ENCODE measurements at regions not wholly inside any gene's neighbourhood (a gene's known extent, or its start where the extent isn't known, plus 50 kb on each side); places are given as distances from the start of the nearest gene placed in this dataset.

DNA sequence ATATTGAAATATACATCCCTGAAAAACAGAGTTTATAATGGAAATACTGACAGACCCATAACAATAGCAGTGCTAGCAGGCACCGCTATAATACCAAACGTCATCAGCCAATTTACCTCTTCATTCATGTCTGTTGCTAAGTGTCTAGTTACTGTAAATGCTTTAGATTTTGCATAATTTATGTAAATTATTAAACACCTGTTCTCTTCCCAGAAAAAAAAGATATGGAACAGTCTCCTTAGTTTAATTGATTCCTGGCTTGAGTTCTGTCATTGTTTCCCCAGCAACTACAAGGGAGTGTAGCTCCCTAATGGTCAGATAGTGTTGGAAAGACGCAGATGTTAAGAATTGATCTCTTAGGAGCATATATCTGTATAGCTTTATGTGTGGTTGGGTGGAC lies 817.9 kb upstream of the ADGRL2 start:
- TF ChIP-seq, protein P1, sequence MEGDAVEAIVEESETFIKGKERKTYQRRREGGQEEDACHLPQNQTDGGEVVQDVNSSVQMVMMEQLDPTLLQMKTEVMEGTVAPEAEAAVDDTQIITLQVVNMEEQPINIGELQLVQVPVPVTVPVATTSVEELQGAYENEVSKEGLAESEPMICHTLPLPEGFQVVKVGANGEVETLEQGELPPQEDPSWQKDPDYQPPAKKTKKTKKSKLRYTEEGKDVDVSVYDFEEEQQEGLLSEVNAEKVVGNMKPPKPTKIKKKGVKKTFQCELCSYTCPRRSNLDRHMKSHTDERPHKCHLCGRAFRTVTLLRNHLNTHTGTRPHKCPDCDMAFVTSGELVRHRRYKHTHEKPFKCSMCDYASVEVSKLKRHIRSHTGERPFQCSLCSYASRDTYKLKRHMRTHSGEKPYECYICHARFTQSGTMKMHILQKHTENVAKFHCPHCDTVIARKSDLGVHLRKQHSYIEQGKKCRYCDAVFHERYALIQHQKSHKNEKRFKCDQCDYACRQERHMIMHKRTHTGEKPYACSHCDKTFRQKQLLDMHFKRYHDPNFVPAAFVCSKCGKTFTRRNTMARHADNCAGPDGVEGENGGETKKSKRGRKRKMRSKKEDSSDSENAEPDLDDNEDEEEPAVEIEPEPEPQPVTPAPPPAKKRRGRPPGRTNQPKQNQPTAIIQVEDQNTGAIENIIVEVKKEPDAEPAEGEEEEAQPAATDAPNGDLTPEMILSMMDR (IDR thresholded peaks at IDR 0.05), result no peak
- TF ChIP-seq POLR2A (IDR thresholded peaks at IDR 0.05), result no peak

Measured in adrenal gland (tissue), 5 donors.